Anterior cingulate cortex (tissue), 58 donors: ENCODE measurements at regions not wholly inside any gene's neighbourhood (a gene's known extent, or its start where the extent isn't known, plus 50 kb on each side); places are given as distances from the start of the nearest gene placed in this dataset.
"Not testable (repeated sequence)": the region's sequence is repeated elsewhere in the genome, so short reads cannot be mapped to it uniquely, and the experiment has no call there.

Experiments
- DNase-seq, 58 donors: peaks; one replicate each; lab custom pipeline; 2025; lab: John Stamatoyannopoulos, UW

- DNase-seq, result no peak
These were observed 86.1 kb downstream of the RAP2A start for GRCh38 chr13:97520061-97520460.

GRCh38 chr13:97520866-97521265 is 86.9 kb downstream of the RAP2A start:
- no peak for DNase-seq

GRCh38 chr13:97521726-97522125 is 87.8 kb downstream of the RAP2A start:
- peak in 1 of 58 donors; percentile 4 for DNase-seq

GRCh38 chr13:97522243-97522642 is 88.3 kb downstream of the RAP2A start:
- no peak for DNase-seq

- no peak for DNase-seq
These were observed 92.6 kb downstream of the RAP2A start for GRCh38 chr13:97526556-97526955.

- no peak for DNase-seq
These were observed 94.5 kb downstream of the RAP2A start for GRCh38 chr13:97528518-97528917.

- DNase-seq, result no peak
These were observed 100.6 kb downstream of the RAP2A start for GRCh38 chr13:97534540-97534939.

GRCh38 chr13:97535614-97536013 is 101.6 kb downstream of the RAP2A start:
- DNase-seq, result no peak

GRCh38 chr13:97537110-97537509 is 103.1 kb downstream of the RAP2A start:
- DNase-seq, result no peak

GRCh38 chr13:97538203-97538602 is 104.2 kb downstream of the RAP2A start:
- no peak for DNase-seq

GRCh38 chr13:97539651-97540610 is 106.0 kb downstream of the RAP2A start:
- no peak for DNase-seq

GRCh38 chr13:97540696-97541095 is 106.7 kb downstream of the RAP2A start:
- no peak for DNase-seq

GRCh38 chr13:97542102-97542685 is 108.2 kb downstream of the RAP2A start:
- DNase-seq, result no peak

- DNase-seq, result no peak
These were observed 110.2 kb downstream of the RAP2A start for GRCh38 chr13:97544031-97544765.

GRCh38 chr13:97544971-97545499 is 111.1 kb downstream of the RAP2A start:
- not testable (repeated sequence) for DNase-seq

- DNase-seq, result no peak
These were observed 114.2 kb downstream of the RAP2A start for GRCh38 chr13:97548138-97548537.

GRCh38 chr13:97548711-97549110 is 114.7 kb downstream of the RAP2A start:
- DNase-seq, result no peak

- DNase-seq, result no peak
These were observed 115.2 kb downstream of the RAP2A start for GRCh38 chr13:97549201-97549600.

- no peak for DNase-seq
These were observed 120.5 kb downstream of the RAP2A start for GRCh38 chr13:97554496-97554895.

GRCh38 chr13:97555034-97555433 is 121.1 kb downstream of the RAP2A start:
- DNase-seq, result no peak

- DNase-seq, result no peak
These were observed 125.1 kb downstream of the RAP2A start for GRCh38 chr13:97559030-97559429.
